OCI-M2 (cell line): ENCODE measurements at regions not wholly inside any gene's neighbourhood (a gene's known extent, or its start where the extent isn't known, plus 50 kb on each side); places are given as distances from the start of the nearest gene placed in this dataset.
"Not testable (repeated sequence)": the region's sequence is repeated elsewhere in the genome, so short reads cannot be mapped to it uniquely, and the experiment has no call there.

ENCODE experiments used
- DNase-seq: peaks from one replicate; lab custom pipeline; 2025; ENCODE audit not compliant: unreplicated experiment; lab: John Stamatoyannopoulos, UW

GRCh38 chr11:127800989-127801688 is 786.2 kb downstream of the ETS1 start:
- DNase-seq: no peak

- DNase-seq: no peak
Measured at GRCh38 chr11:127795326-127795725, 792.0 kb downstream of the ETS1 start.

GRCh38 chr11:127791844-127792243 is 791.3 kb upstream of the KIRREL3 start:
- DNase-seq: no peak

DNA sequence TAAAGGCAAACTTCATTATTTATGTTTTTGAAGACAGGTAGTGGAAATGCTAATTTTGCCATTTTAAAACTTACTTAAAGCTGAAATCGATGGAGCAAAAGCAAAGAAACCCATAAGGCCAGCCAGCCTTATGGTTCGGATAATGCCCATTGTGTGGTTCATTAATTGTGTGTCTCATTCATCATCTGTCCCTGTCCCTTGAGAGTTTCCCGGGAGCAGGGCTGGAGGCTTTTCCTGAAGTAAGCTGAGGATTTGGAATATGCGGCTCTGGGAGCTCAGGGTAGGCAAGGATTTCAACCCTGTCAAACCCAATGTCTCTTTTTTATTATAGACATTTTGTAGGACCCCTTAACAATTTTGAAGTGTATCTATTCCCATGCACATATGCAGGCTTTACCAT is 790.0 kb upstream of the KIRREL3 start:
- no peak for DNase-seq

GRCh38 chr11:127789927-127790326 is 789.4 kb upstream of the KIRREL3 start:
- DNase-seq: no peak

- DNase-seq: not testable (repeated sequence)
Measured at GRCh38 chr11:127772938-127773337, 772.4 kb upstream of the KIRREL3 start.

- DNase-seq: not testable (repeated sequence)
Measured at GRCh38 chr11:127768931-127769330, 768.4 kb upstream of the KIRREL3 start.

DNA sequence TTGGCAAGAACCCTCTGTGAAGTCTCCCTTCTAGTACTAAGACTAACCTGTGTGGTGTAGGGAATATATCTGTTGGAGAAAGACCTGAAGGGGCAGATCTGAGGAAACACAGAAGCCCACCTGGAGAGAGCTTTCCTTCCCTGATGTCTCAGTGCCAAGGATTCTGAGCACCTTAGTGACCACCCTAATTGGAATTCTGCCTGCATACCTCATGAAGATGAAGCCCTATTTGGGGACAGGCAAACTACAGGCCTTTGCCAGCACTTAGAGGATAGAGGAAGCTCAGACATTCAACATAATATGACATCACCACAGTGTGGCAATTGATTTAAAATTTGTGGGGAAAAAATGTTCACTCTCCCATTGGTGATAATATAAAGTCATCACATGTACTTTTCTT is 766.2 kb upstream of the KIRREL3 start:
- no peak for DNase-seq

DNA sequence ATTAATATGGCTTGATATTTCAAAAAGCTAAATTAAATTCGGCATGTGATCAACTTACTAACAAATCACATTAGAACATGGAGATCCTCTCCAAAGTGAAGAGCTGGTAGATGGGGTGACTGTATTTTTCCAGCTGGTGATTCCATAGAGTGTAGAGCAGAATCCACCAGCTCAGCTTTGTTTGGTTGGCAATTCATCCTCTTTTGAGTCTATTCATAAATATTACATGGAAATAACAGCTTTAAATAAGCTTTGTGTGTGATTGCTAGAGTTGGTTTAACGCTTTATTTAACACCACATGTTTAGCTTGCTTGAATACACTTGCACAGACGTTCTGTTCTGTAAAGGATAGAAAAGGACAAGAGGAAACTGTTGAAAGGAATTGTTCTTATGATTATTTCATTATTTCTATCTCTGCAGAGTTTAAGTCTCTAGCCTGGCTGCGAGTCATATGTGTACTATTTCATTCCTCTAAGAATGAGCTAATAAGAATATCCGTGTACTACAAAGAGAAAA is 738.3 kb upstream of the KIRREL3 start:
- DNase-seq: no peak

GRCh38 chr11:127737499-127737898 is 736.9 kb upstream of the KIRREL3 start:
- DNase-seq: no peak

DNA sequence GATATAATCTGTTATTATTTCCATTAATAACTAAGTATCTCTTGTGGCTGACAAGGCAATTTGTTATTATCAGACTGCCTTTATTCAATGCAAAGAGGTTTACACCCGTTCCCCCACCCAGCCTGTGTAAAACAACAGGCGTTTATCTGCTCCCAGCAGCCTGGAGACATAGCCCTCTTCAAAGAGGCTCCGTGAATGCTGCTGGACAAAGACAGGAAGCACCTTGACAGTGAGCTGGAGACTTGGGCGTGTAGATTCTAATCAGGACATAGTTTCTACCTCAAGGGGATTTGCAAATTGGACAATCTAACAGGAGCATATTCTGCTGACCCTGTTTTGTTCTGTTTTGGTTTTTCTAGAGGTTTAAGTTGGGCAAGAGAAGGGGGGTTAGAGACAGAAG is 733.0 kb upstream of the KIRREL3 start:
- no peak for DNase-seq

DNA sequence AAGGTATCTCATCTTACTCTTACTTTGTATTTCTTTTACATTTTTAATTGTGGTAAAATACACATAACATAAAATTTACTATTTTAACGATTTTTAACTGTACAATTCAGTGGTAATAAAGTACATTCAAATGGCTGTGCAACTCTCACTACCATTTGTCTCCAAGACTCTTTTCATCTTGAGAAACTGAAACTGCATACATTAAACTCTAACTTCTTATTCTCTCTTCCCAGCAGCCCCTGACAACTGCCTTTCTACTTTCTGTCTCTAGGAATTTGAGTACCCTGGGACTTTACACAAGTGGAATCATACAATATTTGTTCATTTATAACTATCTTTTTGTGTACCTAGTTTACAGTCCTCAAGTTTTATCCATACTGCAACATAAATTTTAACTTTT is 725.8 kb upstream of the KIRREL3 start:
- DNase-seq: no peak

- DNase-seq: no peak
Measured at GRCh38 chr11:127723714-127724113, 723.1 kb upstream of the KIRREL3 start.

DNA sequence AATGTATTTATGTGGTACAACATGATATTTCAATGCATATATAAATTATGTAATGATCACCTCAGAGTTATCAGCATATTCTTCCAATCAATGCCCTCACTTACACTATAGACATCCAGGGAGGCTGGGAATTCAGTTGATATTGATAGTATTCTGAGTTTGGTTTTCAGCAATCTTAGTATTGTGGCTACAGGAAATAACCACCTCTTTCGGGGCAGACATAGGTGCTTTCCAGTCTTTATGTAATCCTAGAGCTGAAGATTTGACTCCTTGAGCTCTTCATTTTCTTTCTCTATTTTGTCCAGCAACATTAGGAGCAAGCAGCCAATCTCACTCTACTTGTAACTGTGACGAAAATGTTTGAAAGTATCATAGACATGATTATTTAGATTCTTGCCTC is 712.7 kb upstream of the KIRREL3 start:
- DNase-seq: no peak

DNA sequence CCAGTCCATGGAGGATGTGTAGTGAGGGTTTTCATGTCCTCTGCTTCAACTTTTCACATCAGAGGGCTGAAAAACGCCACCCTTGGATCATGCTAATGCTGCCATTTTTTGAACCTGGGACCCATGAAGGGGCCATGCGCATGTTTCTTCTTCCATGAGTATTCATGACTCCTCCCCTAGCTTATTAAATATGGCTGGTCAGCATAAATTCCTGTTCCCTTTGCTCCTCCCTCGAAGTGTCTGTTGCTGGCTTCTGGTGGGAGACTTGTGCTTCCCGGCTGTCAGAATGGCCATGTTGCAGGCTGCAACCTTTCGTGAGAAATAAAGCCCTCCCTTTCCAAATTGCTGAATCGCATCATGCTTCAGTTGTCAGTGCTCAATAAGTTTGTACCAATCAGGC is 711.2 kb upstream of the KIRREL3 start:
- DNase-seq: no peak

GRCh38 chr11:127710831-127711230 is 710.3 kb upstream of the KIRREL3 start:
- DNase-seq: no peak

DNA sequence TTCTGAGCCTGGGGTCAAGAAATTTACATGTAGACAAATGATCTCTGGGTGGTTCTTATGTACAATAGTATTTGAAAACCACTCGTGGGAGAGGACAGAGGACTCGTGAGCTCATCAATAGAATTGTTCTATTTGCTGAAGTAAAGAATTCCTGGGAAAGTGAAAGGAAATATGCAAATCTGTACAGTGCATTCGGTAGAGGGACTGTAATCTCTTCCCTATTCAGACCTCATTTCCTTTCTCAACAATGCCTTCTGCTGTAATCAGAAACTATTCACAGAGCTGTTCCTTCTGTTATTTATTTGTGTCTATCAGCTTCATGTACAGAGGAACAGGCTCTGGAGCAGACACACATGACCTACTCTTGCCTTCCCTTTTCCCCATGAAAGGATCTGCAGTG is 709.4 kb upstream of the KIRREL3 start:
- no peak for DNase-seq

GRCh38 chr11:127693686-127694085 is 693.1 kb upstream of the KIRREL3 start:
- DNase-seq: no peak

DNA sequence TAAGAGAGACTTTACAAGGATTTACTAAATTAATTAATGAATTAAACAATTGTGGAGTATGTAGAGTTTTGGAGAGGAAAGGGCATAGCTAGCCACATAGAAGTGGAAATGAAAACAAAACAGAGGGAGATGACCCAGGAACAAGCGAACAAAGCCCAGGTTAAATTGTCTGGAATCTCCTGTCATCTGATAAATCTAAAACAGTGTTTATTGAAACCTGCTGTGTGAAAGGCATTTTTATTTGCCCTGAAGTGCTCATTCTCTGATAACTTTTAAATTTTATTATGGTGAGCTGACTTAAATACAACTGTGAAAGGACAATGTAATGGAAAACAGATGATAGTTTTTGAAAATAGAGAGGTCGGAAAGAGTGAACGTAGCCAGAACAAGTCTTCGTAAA is 682.8 kb upstream of the KIRREL3 start:
- DNase-seq: no peak

GRCh38 chr11:127679816-127680545 is 679.4 kb upstream of the KIRREL3 start:
- DNase-seq: no peak

DNA sequence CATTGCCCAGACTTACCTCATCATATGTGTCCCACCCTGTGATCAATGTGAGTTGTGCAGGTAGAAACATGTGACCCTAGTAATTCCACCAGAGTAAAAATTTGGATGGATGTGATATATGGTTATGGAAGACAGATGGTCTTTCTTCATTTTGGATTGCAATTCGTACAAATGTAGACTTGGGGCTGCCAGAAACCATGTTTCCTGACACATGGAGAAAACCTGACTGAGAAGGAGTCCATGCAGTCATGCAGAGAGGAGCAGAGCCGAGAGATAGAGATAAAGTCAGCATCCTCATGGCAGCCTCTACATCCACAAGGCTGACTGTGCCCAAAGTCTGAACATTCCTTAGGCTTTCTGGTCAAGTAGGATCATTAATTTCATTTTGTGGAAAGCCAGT is 678.1 kb upstream of the KIRREL3 start:
- DNase-seq: no peak

DNA sequence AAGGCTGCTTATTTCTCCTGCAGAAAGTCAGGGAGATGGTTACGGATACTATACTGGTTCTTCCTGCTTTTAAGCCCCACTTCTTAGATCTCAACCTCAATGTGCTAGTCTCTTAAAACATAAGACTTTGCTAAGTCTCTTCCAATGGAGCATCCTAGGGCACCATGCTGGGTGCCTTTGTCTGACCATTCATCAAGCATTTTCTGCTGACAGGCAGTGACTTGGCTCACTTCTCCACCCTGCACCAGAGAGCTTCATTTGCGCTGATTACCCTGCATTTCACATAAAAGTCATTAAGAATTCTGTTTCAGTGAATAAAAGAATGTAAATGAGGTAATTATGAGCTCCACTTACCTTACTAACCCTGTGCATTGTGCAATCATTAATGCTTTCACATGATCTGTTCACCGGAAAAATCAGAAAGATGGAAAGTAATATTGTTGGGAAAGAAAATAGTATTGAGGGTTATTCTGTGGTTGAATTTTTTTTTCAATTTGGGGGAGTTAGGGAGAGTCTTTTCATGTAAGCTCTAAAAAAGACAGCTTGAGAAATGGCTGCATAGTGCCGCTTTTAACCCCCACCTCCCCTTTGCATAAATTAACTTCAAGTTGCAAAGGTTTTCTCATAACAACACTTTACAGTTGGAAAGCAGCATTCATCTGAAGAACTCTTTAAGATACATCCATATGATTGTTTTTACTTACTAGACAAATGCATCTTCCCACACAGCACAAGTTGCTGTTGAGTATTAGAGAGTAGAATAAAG is 677.3 kb upstream of the KIRREL3 start:
- no peak for DNase-seq
